Activated T-helper 1 cell treated with Interleukin-2 at 50 U/mL for 16 hours (primary cell): ENCODE measurements at regions not wholly inside any gene's neighbourhood (a gene's known extent, or its start where the extent isn't known, plus 50 kb on each side); places are given as distances from the start of the nearest gene placed in this dataset.

Experiments
- DNase-seq: peaks from one replicate; pipeline ENCODE4 v3.0.0-alpha.2; 2020; ENCODE audit warnings: low read depth

- no peak for DNase-seq
Measured at GRCh38 chr10:90407851-90408250, 450.0 kb downstream of the HTR7 start.

GRCh38 chr10:90412582-90412981 is 445.3 kb downstream of the HTR7 start:
- DNase-seq = no peak

- no peak for DNase-seq
Measured at GRCh38 chr10:90413196-90413595, 444.6 kb downstream of the HTR7 start.

DNA sequence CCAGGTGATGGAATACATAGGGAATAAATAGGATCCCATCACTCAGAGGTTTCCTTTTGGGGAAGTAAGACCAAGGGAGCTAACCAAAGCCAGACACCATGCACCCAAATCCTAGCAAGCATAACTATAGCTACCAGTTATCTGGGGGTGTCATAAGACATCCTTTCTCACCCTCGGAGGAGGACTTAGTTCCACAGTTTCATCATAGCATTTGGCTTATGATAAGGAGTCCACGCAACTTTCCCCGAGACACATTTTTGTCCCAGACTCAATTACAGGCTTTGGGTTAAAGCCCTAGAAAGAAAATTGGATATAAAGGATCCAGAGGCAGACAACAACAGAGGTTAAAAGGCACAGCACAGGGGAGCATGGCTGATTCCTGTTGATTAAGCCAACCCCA is 442.9 kb downstream of the HTR7 start:
- no peak for DNase-seq

GRCh38 chr10:90417029-90417428 is 440.8 kb downstream of the HTR7 start:
- DNase-seq = no peak

DNA sequence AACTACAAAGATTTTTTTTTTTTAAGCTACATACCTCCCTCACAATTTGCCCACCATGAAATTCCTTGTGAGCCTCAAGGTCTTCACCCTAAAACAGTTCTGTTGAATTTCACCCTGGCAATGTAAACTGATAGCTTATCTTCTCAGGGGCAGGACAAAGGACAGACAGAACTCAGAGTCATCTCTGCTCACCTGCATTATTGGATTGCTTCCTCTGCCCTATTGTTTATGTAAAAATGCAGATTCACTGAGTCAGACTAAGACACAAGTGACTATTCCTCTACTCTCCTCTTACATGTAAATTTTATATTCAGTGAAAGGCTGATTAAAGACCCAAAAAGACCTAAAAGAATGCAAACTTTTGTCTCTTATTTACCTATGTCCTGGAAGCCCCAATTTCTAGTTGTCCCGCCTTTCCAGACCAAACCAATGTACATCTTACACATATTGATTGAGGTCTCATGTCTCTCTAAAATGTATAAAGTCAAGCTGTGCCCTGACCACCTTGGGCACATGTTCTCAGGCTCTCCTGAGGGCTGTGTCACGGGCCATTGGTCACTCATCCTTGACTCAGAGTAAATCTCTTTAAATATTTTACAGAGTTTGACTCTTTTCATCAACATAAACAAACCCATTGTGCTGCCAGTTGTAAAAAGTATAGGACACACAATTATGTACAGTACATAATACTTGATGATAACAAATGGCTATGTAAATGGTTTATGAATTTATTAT is 440.2 kb downstream of the HTR7 start:
- DNase-seq = no peak

DNA sequence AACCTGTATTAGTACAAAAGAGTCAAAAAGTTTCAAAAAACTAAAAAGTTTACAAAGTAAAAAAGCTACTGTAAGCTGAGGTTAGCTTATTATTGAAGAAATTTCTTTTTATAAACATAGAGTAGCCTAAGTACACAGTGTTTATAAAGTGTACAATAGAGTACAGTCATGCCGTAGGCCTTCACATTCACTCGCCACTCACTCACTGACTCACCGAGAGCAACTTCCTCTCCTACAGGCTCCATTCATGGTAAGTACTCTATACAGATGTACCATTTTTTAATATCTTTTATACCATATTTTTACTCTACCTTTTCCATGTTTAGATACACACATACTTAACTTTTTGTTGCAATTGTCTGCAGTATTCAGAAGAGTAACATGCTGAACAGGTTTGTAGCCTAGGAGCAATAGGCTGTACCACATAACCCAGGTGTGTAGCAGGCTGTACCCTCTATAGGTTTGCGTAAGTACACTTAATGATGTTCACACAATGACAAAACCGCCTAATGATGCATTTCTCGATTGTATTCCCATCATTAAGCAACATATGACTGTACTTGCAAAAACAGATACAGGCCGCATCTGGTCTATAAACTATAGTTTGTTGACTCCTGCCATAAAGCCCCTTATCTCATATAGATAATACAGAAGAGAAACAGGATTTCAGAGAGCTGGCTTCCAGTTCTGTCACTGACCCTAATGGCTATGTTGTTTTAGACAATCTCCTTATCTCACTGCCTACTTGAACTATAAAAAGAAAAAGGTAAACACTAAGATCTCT is 438.8 kb downstream of the HTR7 start:
- no peak for DNase-seq

DNA sequence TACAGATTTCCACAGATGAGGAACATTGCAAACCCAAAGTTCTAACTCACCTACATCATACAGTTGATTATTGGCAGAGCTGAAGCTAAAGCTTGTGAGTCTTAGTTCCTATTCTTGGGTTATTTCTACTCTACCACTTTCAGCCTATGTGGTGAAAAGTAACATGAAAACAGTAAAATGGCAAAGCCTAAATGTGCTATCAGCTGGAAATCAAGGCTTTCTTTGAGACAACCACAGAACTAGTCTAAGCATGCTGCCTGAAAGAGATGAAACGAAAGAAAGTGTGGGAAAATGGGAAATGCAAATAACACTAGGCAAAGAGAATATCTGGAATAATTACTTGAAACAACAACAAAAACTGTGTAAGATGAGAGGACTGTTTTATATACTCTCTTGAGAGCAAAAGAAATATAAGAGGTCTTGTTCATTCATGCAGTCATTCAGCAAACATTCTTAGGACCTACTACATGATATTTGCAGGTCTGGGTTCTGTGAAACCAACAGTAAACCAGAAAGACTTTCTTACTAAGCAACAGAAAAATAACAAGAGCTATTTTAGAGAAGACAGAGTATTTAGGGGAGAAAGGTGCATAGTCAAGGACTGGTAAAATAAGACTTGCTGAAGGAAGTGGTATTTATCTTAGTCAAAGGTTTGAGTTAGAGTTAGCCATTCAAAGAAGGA is 437.1 kb downstream of the HTR7 start:
- DNase-seq = no peak

GRCh38 chr10:90421874-90422273 is 436.0 kb downstream of the HTR7 start:
- no peak for DNase-seq

- no peak for DNase-seq
Measured at GRCh38 chr10:90424730-90425129, 433.1 kb downstream of the HTR7 start.

- DNase-seq = no peak
Measured at GRCh38 chr10:90430186-90430585, 427.7 kb downstream of the HTR7 start.

GRCh38 chr10:90432866-90433265 is 425.0 kb downstream of the HTR7 start:
- no peak for DNase-seq

- DNase-seq = no peak
Measured at GRCh38 chr10:90435296-90435695, 422.5 kb downstream of the HTR7 start.

DNA sequence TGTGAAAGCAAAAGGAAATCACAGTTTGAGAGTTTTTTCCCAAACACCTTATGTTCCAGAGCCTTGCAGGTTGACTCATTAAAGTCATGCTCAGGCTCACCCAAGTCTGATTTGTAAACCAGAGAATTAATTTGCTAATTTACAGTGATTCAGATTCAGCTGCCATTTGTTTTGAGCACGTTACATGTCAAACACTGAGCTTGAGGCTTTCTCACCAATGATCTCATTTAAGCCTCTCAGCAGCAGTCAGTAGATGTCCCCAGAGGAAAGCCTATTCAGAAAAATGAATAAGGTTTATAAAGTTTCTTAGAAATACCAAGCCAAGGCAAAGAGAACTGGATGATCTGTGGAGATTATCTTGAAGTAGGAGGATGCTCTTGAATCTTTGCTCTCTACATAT is 420.4 kb downstream of the HTR7 start:
- DNase-seq = no peak

- no peak for DNase-seq
Measured at GRCh38 chr10:90440870-90441269, 417.0 kb downstream of the HTR7 start.

- DNase-seq = no peak
Measured at GRCh38 chr10:90443342-90443741, 414.5 kb downstream of the HTR7 start.

GRCh38 chr10:90447831-90448230 is 410.0 kb downstream of the HTR7 start:
- no peak for DNase-seq

DNA sequence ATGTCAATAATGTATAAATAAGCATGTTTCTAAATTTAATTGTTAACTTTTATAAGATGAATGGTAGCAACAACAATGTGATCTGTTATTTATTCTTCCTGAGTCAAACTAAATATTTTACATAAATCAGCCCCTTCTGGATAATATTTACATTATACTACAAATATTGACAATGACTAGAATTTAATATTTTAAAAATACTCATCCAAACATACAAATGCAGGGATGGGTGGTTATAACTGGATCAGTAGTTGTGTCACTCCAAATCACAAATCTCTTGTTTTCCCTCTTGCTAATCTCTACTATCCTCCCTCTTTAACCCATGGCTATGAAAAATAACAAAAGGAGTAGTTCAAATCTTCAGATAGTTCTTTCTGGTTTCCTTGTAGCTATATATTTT is 407.0 kb downstream of the HTR7 start:
- no peak for DNase-seq

DNA sequence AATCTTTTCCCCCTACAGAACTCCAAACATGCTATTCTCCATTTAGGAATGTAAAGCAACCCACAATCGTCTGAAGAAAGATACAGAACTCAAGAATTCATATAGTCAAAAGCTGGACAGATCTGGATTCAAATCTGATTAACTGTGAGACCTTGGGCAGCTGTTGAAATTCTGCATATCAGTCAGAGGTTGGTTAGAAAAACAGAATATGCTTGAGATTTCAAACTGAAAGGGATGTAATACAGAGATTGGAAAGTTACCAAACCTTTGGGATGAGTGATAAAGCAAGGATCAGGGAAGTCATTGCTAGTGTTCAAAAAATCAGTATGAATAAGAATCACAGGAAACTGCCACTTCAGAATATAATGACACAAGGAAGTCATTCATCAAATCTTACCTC is 406.6 kb downstream of the HTR7 start:
- no peak for DNase-seq

- no peak for DNase-seq
Measured at GRCh38 chr10:90458054-90458453, 399.8 kb downstream of the HTR7 start.

DNA sequence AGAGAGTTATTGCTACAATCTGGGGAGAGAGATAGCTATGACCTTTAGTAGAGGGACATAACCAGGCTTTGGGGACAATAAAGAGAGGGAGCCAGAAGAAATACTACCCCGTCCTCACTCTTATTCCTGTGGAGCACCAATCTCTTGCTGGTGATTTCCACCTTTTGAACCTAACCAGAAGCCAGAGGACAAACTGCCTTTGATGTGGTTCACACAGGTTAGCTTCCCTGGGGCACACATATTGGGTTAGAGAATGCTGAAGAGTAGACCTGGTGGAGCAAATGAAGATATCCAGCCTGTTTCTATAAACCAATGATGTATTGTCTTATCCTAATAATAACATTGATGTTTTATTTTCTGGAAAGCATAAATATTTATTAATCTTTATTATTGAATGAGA is 399.3 kb downstream of the HTR7 start:
- DNase-seq = no peak

DNA sequence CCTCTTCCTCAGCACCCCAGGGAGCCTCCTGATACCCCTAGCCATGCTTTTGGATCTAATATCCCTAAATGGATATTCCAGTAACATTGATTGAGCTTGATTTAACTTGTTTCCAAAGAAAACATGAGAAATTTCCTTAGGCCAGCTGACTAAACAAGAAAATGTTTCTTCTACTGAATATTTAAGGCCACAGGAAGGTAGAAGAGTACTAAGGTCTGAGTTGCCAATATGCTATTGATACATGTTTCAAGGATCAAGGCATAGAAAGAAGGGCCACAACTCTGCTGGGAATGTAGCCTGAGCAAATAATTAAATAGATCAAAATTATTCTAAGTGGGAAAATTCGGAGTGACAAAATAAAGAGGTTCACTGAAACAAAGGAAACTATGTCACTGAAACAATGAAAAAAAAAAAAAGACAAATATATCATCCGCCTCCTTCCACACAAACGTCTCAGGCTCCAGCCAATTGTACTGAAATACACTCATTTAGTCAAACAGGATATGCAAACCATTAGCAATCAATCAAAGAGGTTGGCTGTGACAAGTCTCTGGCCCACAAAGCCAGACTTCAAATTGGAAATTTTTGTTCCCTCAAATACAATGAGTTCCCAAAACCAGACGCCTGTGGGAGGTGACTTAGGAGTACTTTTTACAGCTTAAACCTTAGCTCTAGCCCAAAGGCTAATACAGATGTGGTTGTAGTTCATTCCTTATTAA is 396.2 kb downstream of the HTR7 start:
- DNase-seq = no peak
